ENCODE measurements at regions not wholly inside any gene's neighbourhood (a gene's known extent, or its start where the extent isn't known, plus 50 kb on each side); places are given as distances from the start of the nearest gene placed in this dataset.

GRCh38 chr7:96402913-96403312, 81.0 kb upstream of the SLC25A13 start:
- TF ChIP-seq TAF1 (IDR thresholded peaks at IDR 0.05; ENCODE audit: low read depth, low read length) (no peak), POLR2A (IDR thresholded peaks at IDR 0.05; ENCODE audit: low read depth, low read length) (no peak), POLR2AphosphoS5 (IDR thresholded peaks at IDR 0.05; ENCODE audit: low read depth, low read length) (no peak)

All from GM12891 (cell line).